ENCODE measurements at regions not wholly inside any gene's neighbourhood (a gene's known extent, or its start where the extent isn't known, plus 50 kb on each side); places are given as distances from the start of the nearest gene placed in this dataset.

- no peak for FAIRE-seq
- POLR2A ChIA-PET = no interaction called here
- no TSS peak for BruUV-seq (replicated peaks)
These were observed 241.0 kb upstream of the ANKRD50 start for GRCh38 chr4:124953486-124953885.

More at GRCh38 chr4:124953486-124953885, 241.0 kb upstream of the ANKRD50 start:
- TF ChIP-seq TCF3 (IDR thresholded peaks at IDR 0.05; ENCODE audit: borderline replicate concordance, insufficient read depth, low read depth, low read length) = no peak
- TF ChIP-seq NRF1 (conservative IDR thresholded peaks at IDR 0.05; ENCODE audit: low read depth, low read length) = no peak
- no peak for TF ChIP-seq ETV6 (conservative IDR thresholded peaks at IDR 0.05 in 1 of 2, IDR thresholded peaks at IDR 0.05 in 1 of 2; ENCODE audit: borderline replicate concordance in 1 of 2, low read depth in 1 of 2)
- no peak for TF ChIP-seq ASH2L (IDR thresholded peaks at IDR 0.05; ENCODE audit: borderline replicate concordance, low read depth)
- no peak for TF ChIP-seq IKZF1 (conservative IDR thresholded peaks at IDR 0.05)
- TF ChIP-seq ELK1 (IDR thresholded peaks at IDR 0.05; ENCODE audit: low read depth, low read length) = no peak
- TF ChIP-seq SPI1 (IDR thresholded peaks at IDR 0.05; ENCODE audit: borderline replicate concordance, insufficient read depth, low read depth, low read length) = no peak
- no peak for TF ChIP-seq SRF (IDR thresholded peaks at IDR 0.05; ENCODE audit: low read depth in 2 of 2, low read length in 2 of 2)
- no peak for TF ChIP-seq E2F8 (IDR thresholded peaks at IDR 0.05; ENCODE audit: low read depth, partially characterized antibody)
- TF ChIP-seq HDAC2 (IDR thresholded peaks at IDR 0.05) = no peak
- intact Hi-C loops (cut with micrococcal nuclease; ENCODE audit: unreplicated experiment) (no loop called here), in situ Hi-C loops (cut with MboI) (no loop called here)
- CTCF ChIA-PET = no interaction called here
- Histone ChIP-seq H3K9ac (ENCODE audit: control insufficient read depth, insufficient read depth, low read length) (no peak overlapping the region), H3K27ac (ENCODE audit: control insufficient read depth, insufficient read depth) (no peak overlapping the region), H3K9me3 (replicated peaks; ENCODE audit: control insufficient read depth, insufficient read depth, low read length) (no peaks in the 10 kb centered on the region), H3K4me3 (no peak overlapping the region), H3K79me2 (ENCODE audit: control insufficient read depth, insufficient read depth, low read length) (no peaks in the 10 kb centered on the region), H4K20me1 (ENCODE audit: control insufficient read depth, insufficient read depth) (no peaks in the 10 kb centered on the region), H2AFZ (ENCODE audit: control insufficient read depth, low read depth, low read length) (no peak overlapping the region), H3K4me2 (ENCODE audit: control insufficient read depth, insufficient read depth) (no peak overlapping the region), H3K27me3 (replicated peaks in 1 of 2; ENCODE audit: control insufficient read depth in 2 of 2, insufficient read depth in 2 of 2, low read length in 1 of 2) (no peaks in the 10 kb centered on the region), H3K36me3 (ENCODE audit: control insufficient read depth in 2 of 2, insufficient read depth in 2 of 2, low read length in 1 of 2) (no peaks in the 10 kb centered on the region), H3K4me1 (ENCODE audit: control insufficient read depth, insufficient read depth, low read length) (no peaks in the 10 kb centered on the region)
- no peak for DNase-seq (ENCODE audit: low read depth, low spot score)
- SMC1A ChIA-PET (ENCODE audit: uncharacterized antibody, unreplicated experiment) = no interaction called here
- no peak for ATAC-seq
- 17% methylated on average over 4 of the region's 4 CpGs for WGBS (ENCODE audit: insufficient coverage, insufficient replicate concordance, low lambda C conversion rate, missing lambda C conversion rate)
- RAD21 ChIA-PET (ENCODE audit: unreplicated experiment) = no interaction called here

Data from GM12878 (cell line).